DOHH2 (cell line): ENCODE measurements at regions not wholly inside any gene's neighbourhood (a gene's known extent, or its start where the extent isn't known, plus 50 kb on each side); places are given as distances from the start of the nearest gene placed in this dataset.

Experiments
- H3F3A ChIP-seq: fragments of 200-600 bp; sonication (generic), shearing (Covaris generic); 2 replicates; pipeline ENCODE4 v1.6.0; 2016; ENCODE audit warnings: antibody characterized with exemption, mild to moderate bottlenecking; ENCODE audit not compliant: control insufficient read depth, insufficient read depth
- H3K27ac ChIP-seq: fragments of 200-600 bp; sonication (generic); 2 replicates; pipeline ENCODE4 v1.5.1; 2014; ENCODE audit warnings: low read depth, mild to moderate bottlenecking, low read length, moderate library complexity
- H3K27me3 ChIP-seq: fragments of 200-600 bp; sonication (generic); 2 replicates; pipeline ENCODE4 v1.6.1; 2014; ENCODE audit warnings: mild to moderate bottlenecking, low read length, mixed read lengths; ENCODE audit not compliant: control insufficient read depth
- H3K36me3 ChIP-seq: fragments of 200-600 bp; sonication (generic); 2 replicates; pipeline ENCODE4 v1.6.1; 2014; ENCODE audit warnings: mild to moderate bottlenecking, low read length, moderate library complexity, mixed read lengths; ENCODE audit not compliant: control insufficient read depth
- H3K4me1 ChIP-seq: fragments of 200-600 bp; sonication (generic); 2 replicates; pipeline ENCODE4 v1.6.1; 2014; ENCODE audit warnings: mild to moderate bottlenecking, low read length, mixed read lengths; ENCODE audit not compliant: control insufficient read depth
- H3K4me2 ChIP-seq: fragments of 200-600 bp; sonication (generic); 2 replicates; pipeline ENCODE4 v1.6.0; 2014; ENCODE audit warnings: mild to moderate bottlenecking, low read length, moderate library complexity
- H3K4me3 ChIP-seq: fragments of 200-600 bp; sonication (generic); 2 replicates; pipeline ENCODE4 v1.5.1; 2014; ENCODE audit warnings: mild to moderate bottlenecking, low read length, mixed read lengths
- H3K79me2 ChIP-seq: fragments of 200-600 bp; sonication (generic); 2 replicates; pipeline ENCODE4 v1.6.1; 2014; ENCODE audit warnings: mild to moderate bottlenecking, low read length, mixed read lengths; ENCODE audit not compliant: control insufficient read depth
- H3K9me2 ChIP-seq: fragments of 200-600 bp; sonication (generic); replicated peaks from 2 replicates; pipeline ENCODE4 v1.6.1; 2014; ENCODE audit warnings: mild to moderate bottlenecking, low read length, mixed read lengths; ENCODE audit not compliant: control insufficient read depth
- H3K9me3 ChIP-seq: fragments of 200-600 bp; sonication (generic); 2 replicates; pipeline ENCODE4 v1.6.1; 2014; ENCODE audit warnings: antibody characterized with exemption, low read length, mixed read lengths; ENCODE audit not compliant: control insufficient read depth, insufficient read depth
- H4K20me1 ChIP-seq: fragments of 200-600 bp; sonication (generic); 2 replicates; pipeline ENCODE4 v1.6.0; 2014; ENCODE audit warnings: low read depth, mild to moderate bottlenecking, antibody characterized with exemption, low read length, moderate library complexity; ENCODE audit not compliant: control insufficient read depth, insufficient read depth
- EZH2phosphoT487 ChIP-seq: fragments of 200-600 bp; sonication (generic); IDR thresholded peaks from 2 replicates; pipeline ENCODE4 v1.6.1; 2017; ENCODE audit warnings: borderline replicate concordance, mild to moderate bottlenecking, antibody characterized with exemption, low read length, moderate library complexity, mixed read lengths
- TF ChIP-seq, protein P1 (sequence below): fragments of 200-600 bp; sonication (generic); IDR thresholded peaks from one replicate; pipeline ENCODE4 v1.5.1; 2014; ENCODE audit warnings: antibody characterized with exemption, mild to moderate bottlenecking, low read depth, low read length; ENCODE audit not compliant: poor library complexity, severe bottlenecking

DNA sequence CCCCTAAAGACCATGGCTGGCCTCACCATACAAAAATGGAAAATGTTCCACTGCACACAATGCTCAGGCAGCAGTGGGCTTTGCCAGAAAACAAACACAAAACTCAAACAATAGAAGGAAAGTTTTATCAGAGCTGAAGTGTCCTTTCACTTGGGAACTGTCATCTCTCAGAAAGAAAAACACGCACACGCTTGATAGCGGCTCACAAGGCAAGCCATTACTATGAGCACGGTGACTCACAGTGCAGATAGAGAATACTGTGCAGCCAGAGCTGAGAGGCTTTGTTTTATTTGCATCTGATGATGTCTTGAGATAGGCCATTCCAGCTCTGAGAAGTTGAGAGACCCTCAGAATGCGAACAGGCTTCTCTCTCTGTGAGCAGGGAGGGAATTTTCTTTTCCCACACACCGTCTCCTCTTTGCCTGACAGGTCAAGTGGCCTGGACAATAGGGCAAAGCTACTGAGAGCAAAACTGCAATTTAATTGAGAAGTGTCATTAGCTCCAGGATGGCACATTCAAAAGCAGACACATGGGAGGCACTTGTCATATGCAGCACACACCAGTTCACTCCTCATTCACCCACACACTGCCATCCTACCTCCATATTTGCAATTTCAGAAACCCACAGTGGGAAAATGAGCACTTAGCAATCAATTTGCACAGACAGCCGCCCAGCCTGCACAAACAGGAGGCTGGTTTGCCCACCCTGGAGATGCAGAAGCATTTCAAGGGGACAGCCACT lies 236.6 kb downstream of the SS18 start:
- no peaks in the 10 kb centered on the region for H3K9me2 ChIP-seq
- H3K79me2 ChIP-seq, result no peaks in the 10 kb centered on the region
- H3K4me3 ChIP-seq, result no peak overlapping the region
- H3K36me3 ChIP-seq, result no peaks in the 10 kb centered on the region
- TF ChIP-seq, protein P1, sequence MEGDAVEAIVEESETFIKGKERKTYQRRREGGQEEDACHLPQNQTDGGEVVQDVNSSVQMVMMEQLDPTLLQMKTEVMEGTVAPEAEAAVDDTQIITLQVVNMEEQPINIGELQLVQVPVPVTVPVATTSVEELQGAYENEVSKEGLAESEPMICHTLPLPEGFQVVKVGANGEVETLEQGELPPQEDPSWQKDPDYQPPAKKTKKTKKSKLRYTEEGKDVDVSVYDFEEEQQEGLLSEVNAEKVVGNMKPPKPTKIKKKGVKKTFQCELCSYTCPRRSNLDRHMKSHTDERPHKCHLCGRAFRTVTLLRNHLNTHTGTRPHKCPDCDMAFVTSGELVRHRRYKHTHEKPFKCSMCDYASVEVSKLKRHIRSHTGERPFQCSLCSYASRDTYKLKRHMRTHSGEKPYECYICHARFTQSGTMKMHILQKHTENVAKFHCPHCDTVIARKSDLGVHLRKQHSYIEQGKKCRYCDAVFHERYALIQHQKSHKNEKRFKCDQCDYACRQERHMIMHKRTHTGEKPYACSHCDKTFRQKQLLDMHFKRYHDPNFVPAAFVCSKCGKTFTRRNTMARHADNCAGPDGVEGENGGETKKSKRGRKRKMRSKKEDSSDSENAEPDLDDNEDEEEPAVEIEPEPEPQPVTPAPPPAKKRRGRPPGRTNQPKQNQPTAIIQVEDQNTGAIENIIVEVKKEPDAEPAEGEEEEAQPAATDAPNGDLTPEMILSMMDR, result no peak
- no peak for TF ChIP-seq EZH2phosphoT487
- no peaks in the 10 kb centered on the region for H3K9me3 ChIP-seq
- no peaks in the 10 kb centered on the region for H3F3A ChIP-seq
- no peaks in the 10 kb centered on the region for H3K27me3 ChIP-seq
- H3K27ac ChIP-seq, result no peak overlapping the region
- H3K4me2 ChIP-seq, result no peak overlapping the region
- no peaks in the 10 kb centered on the region for H3K4me1 ChIP-seq
- H4K20me1 ChIP-seq, result no peaks in the 10 kb centered on the region

DNA sequence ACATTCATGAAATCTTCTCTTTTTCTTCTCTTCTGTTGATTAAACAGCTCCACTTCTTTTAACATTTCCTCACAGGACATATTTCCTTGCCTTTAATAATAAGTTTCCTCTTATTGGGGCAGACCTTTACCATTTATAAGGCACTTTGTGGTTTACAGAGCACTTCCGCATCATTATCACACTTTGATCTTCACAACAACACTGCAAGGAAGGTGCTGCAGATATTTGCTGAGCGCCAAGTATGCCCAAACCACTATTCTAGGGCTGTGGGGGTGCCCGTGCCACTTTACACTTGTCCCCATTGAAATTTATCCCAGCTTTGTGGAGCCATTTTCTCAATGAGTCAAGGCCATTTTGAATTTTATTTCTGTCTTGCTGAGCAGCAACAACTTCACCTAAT lies 246.6 kb downstream of the SS18 start:
- no peaks in the 10 kb centered on the region for H3K9me3 ChIP-seq
- H3K4me2 ChIP-seq, result no peak overlapping the region
- H3K9me2 ChIP-seq, result no peaks in the 10 kb centered on the region
- H3K79me2 ChIP-seq, result no peaks in the 10 kb centered on the region
- TF ChIP-seq, protein P1, result no peak
- no peak for TF ChIP-seq EZH2phosphoT487
- no peaks in the 10 kb centered on the region for H3K36me3 ChIP-seq
- no peak overlapping the region for H3K27ac ChIP-seq
- H3K27me3 ChIP-seq, result peaks cover 7% of the 10 kb centered on the region; the same call in 1 of the 2 replicates
- H3K4me3 ChIP-seq, result no peak overlapping the region
- no peaks in the 10 kb centered on the region for H3F3A ChIP-seq
- H3K4me1 ChIP-seq, result no peaks in the 10 kb centered on the region
- H4K20me1 ChIP-seq, result no peaks in the 10 kb centered on the region

DNA sequence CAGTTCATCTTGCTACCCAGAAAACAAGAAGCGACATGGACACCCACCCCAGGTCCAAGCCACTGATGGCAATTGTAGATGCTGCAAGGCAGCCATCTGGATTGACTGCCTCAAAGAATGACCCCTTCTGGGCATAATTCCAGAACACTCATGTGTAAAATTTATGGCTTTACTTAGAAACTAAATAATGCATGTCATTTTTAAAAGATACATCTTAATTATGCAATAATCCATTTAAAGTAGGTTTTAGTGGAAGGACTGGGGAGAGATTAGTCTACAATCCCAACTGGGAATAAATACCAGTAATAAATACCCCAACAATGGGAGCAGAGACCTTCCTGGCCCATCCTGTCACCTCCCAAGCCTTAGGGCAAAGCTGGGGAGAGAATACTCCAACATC lies 247.7 kb downstream of the SS18 start:
- Histone ChIP-seq H3K4me3 (no peak overlapping the region), H3F3A (no peaks in the 10 kb centered on the region), H3K79me2 (no peaks in the 10 kb centered on the region), H3K4me1 (no peaks in the 10 kb centered on the region), H3K9me2 (no peaks in the 10 kb centered on the region), H3K36me3 (no peaks in the 10 kb centered on the region), H3K9me3 (no peaks in the 10 kb centered on the region), H3K27me3 (peaks cover 7% of the 10 kb centered on the region; the same call in 1 of the 2 replicates), H4K20me1 (no peaks in the 10 kb centered on the region), H3K27ac (no peak overlapping the region), H3K4me2 (no peak overlapping the region)
- no peak for TF ChIP-seq EZH2phosphoT487
- TF ChIP-seq, protein P1, result no peak
